Progenitor cell of endocrine pancreas (in vitro differentiated cells): ENCODE measurements at regions not wholly inside any gene's neighbourhood (a gene's known extent, or its start where the extent isn't known, plus 50 kb on each side); places are given as distances from the start of the nearest gene placed in this dataset.

Source experiments
- DNase-seq: peaks from one replicate; pipeline ENCODE4 v3.0.0; 2021; ENCODE audit warnings: low spot score; ENCODE audit not compliant: unreplicated experiment
- H3K27ac Mint-ChIP-seq: 2 replicates; pipeline ENCODE4 v1.8.0; 2021; ENCODE audit warnings: mild to moderate bottlenecking, moderate library complexity, mixed read lengths
- H3K27me3 Mint-ChIP-seq: 2 replicates; pipeline ENCODE4 v1.8.0; 2021; ENCODE audit warnings: mixed read lengths
- H3K36me3 Mint-ChIP-seq: 2 replicates; pipeline ENCODE4 v1.8.0; 2022; ENCODE audit warnings: mixed read lengths; ENCODE audit not compliant: insufficient read depth
- H3K4me1 Mint-ChIP-seq: 2 replicates; pipeline ENCODE4 v1.8.0; 2021; ENCODE audit warnings: low read depth, mixed read lengths
- H3K4me3 Mint-ChIP-seq: 2 replicates; pipeline ENCODE4 v1.8.0; 2021; ENCODE audit warnings: low read depth, mild to moderate bottlenecking, moderate library complexity, mixed read lengths
- H3K9me3 Mint-ChIP-seq: 2 replicates; pipeline ENCODE4 v1.8.0; 2021; ENCODE audit warnings: low read depth, mixed read lengths
- TF ChIP-seq, protein P1 (sequence below): fragments of 200-600 bp; sonication (generic); IDR thresholded peaks from one replicate; pipeline ENCODE4 v1.5.0; 2021; ENCODE audit warnings: antibody characterized with exemption, mild to moderate bottlenecking; ENCODE audit not compliant: unreplicated experiment

DNA sequence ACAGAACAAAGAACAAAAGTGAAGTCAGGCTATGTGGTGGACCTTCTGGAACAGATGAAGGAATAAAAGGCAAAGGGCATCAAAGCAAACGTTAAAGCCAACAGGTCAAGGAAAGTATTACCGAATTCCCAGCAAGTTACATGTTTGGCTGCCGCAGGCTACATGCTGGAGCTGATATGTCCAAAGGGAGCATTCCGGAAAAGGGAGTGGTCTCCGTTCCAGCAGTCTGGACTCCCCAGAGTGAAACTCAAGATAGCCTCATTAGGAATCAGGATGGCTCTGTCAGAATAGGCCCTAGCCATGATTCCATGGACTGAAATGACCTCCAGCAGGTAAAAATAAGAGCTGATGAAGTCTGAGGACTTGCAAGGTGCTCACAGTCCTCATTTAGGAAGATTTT is 379.8 kb upstream of the PRICKLE1 start:
- TF ChIP-seq, protein P1, sequence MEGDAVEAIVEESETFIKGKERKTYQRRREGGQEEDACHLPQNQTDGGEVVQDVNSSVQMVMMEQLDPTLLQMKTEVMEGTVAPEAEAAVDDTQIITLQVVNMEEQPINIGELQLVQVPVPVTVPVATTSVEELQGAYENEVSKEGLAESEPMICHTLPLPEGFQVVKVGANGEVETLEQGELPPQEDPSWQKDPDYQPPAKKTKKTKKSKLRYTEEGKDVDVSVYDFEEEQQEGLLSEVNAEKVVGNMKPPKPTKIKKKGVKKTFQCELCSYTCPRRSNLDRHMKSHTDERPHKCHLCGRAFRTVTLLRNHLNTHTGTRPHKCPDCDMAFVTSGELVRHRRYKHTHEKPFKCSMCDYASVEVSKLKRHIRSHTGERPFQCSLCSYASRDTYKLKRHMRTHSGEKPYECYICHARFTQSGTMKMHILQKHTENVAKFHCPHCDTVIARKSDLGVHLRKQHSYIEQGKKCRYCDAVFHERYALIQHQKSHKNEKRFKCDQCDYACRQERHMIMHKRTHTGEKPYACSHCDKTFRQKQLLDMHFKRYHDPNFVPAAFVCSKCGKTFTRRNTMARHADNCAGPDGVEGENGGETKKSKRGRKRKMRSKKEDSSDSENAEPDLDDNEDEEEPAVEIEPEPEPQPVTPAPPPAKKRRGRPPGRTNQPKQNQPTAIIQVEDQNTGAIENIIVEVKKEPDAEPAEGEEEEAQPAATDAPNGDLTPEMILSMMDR: no peak
- Mint-ChIP-seq H3K4me3 (no peak overlapping the region), H3K9me3 (no peaks in the 10 kb centered on the region), H3K36me3 (no peaks in the 10 kb centered on the region), H3K4me1 (peaks cover 1% of the 10 kb centered on the region), H3K27ac (no peak overlapping the region), H3K27me3 (no peaks in the 10 kb centered on the region)
- DNase-seq: no peak

DNA sequence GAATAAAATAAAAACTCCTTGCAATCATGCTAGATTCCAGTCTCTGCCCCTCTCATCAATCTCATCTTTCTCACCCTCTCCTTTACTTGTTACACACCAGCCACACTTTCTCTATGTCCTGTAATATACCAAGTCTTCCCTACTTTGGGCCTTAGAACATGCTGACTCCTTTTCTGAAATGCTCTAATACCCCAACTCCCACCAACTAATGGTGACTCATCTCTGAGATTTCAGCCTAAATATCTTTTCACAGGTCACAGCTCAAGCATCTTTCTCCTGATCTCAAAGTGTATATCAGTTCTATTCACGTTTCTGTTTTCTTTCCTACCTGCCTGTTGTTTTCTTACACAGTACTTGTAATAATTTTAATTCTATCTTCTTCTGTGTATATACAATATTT is 378.9 kb upstream of the PRICKLE1 start:
- no peaks in the 10 kb centered on the region for H3K27me3 Mint-ChIP-seq

DNA sequence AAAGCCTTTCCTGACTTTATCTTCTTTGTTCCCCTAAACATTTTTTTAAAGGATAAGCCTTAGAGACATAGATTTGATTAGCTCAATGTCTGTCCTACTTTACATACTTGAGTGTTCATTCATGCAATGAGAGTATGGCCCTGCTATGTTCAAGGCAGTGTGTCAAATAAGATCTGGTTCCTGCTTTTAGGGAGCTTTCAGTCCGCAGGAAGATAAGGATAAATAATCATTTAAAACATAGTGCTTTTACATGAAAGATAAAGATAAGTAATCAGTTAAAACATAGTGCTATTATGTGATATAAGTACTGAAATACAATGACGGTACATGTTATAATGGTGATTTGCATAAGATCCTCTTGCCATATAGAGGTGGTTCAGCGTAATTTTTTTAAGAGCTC is 378.3 kb upstream of the PRICKLE1 start:
- no peak overlapping the region for H3K27ac Mint-ChIP-seq
- DNase-seq: no peak
- no peaks in the 10 kb centered on the region for H3K36me3 Mint-ChIP-seq
- TF ChIP-seq, protein P1: no peak
- peaks cover 7% of the 10 kb centered on the region for H3K4me1 Mint-ChIP-seq
- H3K27me3 Mint-ChIP-seq: no peaks in the 10 kb centered on the region
- no peak overlapping the region for H3K4me3 Mint-ChIP-seq
- no peaks in the 10 kb centered on the region for H3K9me3 Mint-ChIP-seq

More for the DNA sequence above, 378.9 kb upstream of the PRICKLE1 start:
- no peak for DNase-seq
- Mint-ChIP-seq H3K9me3 (no peaks in the 10 kb centered on the region), H3K4me3 (no peak overlapping the region), H3K4me1 (peaks cover 6% of the 10 kb centered on the region), H3K36me3 (no peaks in the 10 kb centered on the region), H3K27ac (no peak overlapping the region)
- TF ChIP-seq, protein P1: no peak

DNA sequence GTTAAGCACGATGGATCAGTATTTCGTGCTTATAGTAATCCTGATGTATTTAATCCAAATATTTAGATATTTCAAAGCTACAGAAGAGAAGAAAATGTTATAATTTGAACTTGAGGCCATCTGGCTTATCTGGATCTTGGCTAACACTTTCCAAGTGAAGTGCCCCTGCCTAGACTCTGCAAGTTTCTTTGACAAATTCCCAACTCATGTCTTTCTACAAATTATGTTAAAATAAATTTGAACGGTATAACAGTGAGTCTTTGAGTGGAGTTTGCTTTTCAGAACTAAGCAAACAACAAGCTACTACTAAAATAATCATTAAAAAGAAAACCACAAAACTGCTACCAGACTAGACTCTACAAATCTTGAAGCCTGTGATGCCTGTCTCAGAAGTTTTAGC is 374.4 kb upstream of the PRICKLE1 start:
- no peaks in the 10 kb centered on the region for H3K36me3 Mint-ChIP-seq
- H3K4me1 Mint-ChIP-seq: peaks cover 17% of the 10 kb centered on the region
- no peak for DNase-seq
- no peaks in the 10 kb centered on the region for H3K9me3 Mint-ChIP-seq
- H3K27ac Mint-ChIP-seq: no peak overlapping the region
- H3K27me3 Mint-ChIP-seq: no peaks in the 10 kb centered on the region
- H3K4me3 Mint-ChIP-seq: no peak overlapping the region
- TF ChIP-seq, protein P1: no peak

DNA sequence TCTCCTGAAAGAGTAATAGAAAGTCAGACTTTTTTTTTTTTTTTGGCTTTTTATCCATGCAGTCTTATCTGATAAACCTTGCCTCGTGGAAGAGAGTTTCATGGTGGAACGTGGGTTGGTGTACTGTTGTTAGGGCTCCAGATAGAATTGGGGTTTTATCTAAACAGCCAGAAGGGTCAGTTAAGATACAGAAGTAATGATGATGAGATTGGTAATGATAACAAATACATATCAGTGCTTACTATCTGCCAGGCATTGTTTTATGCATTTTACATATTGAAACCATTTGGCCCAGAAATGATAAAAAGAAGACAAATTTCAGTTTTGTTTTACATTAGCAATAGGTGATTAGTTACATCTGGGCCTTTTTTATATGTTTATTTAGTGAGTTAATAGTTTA is 372.8 kb upstream of the PRICKLE1 start:
- TF ChIP-seq, protein P1: no peak
- Mint-ChIP-seq H3K4me1 (peaks cover 22% of the 10 kb centered on the region), H3K4me3 (no peak overlapping the region), H3K36me3 (no peaks in the 10 kb centered on the region), H3K9me3 (no peaks in the 10 kb centered on the region), H3K27me3 (no peaks in the 10 kb centered on the region), H3K27ac (peak overlapping the region; percentile 91)
- DNase-seq: no peak
